Amygdala (tissue), 56 donors: ENCODE measurements at regions not wholly inside any gene's neighbourhood (a gene's known extent, or its start where the extent isn't known, plus 50 kb on each side); places are given as distances from the start of the nearest gene placed in this dataset.
A peak's percentile ranks its signal among the peaks of the same experiment; 100 is the strongest.

Experiments
- DNase-seq, 56 donors: peaks; one replicate each; lab custom pipeline; 2025; lab: John Stamatoyannopoulos, UW

- DNase-seq: peak in 1 of 56 donors; percentile 6
These were observed 152.6 kb downstream of the SLC16A9 start for GRCh38 chr10:59557052-59557451.

GRCh38 chr10:59553162-59553900, 156.3 kb downstream of the SLC16A9 start:
- DNase-seq: peak in 12 of 56 donors; percentile 4 to 28 (median 9)

GRCh38 chr10:59550061-59550460, 159.6 kb downstream of the SLC16A9 start:
- DNase-seq: no peak

- DNase-seq: no peak
These were observed 171.0 kb downstream of the SLC16A9 start for GRCh38 chr10:59538623-59539022.

- no peak for DNase-seq
These were observed 172.1 kb downstream of the SLC16A9 start for GRCh38 chr10:59537501-59537900.

GRCh38 chr10:59536167-59537014, 173.3 kb downstream of the SLC16A9 start:
- no peak for DNase-seq

- no peak for DNase-seq
These were observed 162.0 kb upstream of the FAM13C start for GRCh38 chr10:59524348-59524747.

- no peak for DNase-seq
These were observed 161.5 kb upstream of the FAM13C start for GRCh38 chr10:59523851-59524250.

GRCh38 chr10:59517996-59518395, 155.6 kb upstream of the FAM13C start:
- peak in 21 of 56 donors; percentile 0 to 66 (median 23) for DNase-seq

GRCh38 chr10:59517341-59517899, 155.1 kb upstream of the FAM13C start:
- no peak for DNase-seq

- no peak for DNase-seq
These were observed 151.2 kb upstream of the FAM13C start for GRCh38 chr10:59513558-59513957.

GRCh38 chr10:59512951-59513350, 150.6 kb upstream of the FAM13C start:
- DNase-seq: no peak

- DNase-seq: no peak
These were observed 146.6 kb upstream of the FAM13C start for GRCh38 chr10:59508956-59509355.

GRCh38 chr10:59508296-59508695, 145.9 kb upstream of the FAM13C start:
- DNase-seq: no peak

GRCh38 chr10:59505926-59506325, 143.6 kb upstream of the FAM13C start:
- no peak for DNase-seq

- no peak for DNase-seq
These were observed 137.1 kb upstream of the FAM13C start for GRCh38 chr10:59499460-59499859.

GRCh38 chr10:59493017-59493416, 130.7 kb upstream of the FAM13C start:
- DNase-seq: no peak

- no peak for DNase-seq
These were observed 117.1 kb upstream of the FAM13C start for GRCh38 chr10:59479426-59479825.

- no peak for DNase-seq
These were observed 108.2 kb upstream of the FAM13C start for GRCh38 chr10:59470570-59470969.

- peak in 19 of 56 donors; percentile 1 to 44 (median 5) for DNase-seq
These were observed 102.7 kb upstream of the FAM13C start for GRCh38 chr10:59465088-59465487.

GRCh38 chr10:59464483-59464882, 102.1 kb upstream of the FAM13C start:
- no peak for DNase-seq
